ENCODE measurements at regions not wholly inside any gene's neighbourhood (a gene's known extent, or its start where the extent isn't known, plus 50 kb on each side); places are given as distances from the start of the nearest gene placed in this dataset.

GRCh38 chr2:236698016-236698627, 128.5 kb downstream of the ACKR3 start:
- no peak for TF ChIP-seq GATA1 (IDR thresholded peaks at IDR 0.05; ENCODE audit: low read depth, low read length)

GRCh38 chr2:236700703-236701102, 131.1 kb downstream of the ACKR3 start:
- no peak for DNase-seq
- TF ChIP-seq POLR2A (IDR thresholded peaks at IDR 0.05; ENCODE audit: low read length) (no peak), GATA1 (IDR thresholded peaks at IDR 0.05; ENCODE audit: low read depth, low read length) (no peak)

More at GRCh38 chr2:236698016-236698627, 128.5 kb downstream of the ACKR3 start:
- no peak for DNase-seq

GRCh38 chr2:236702657-236703372, 133.2 kb downstream of the ACKR3 start:
- DNase-seq = no peak
- TF ChIP-seq POLR2A (IDR thresholded peaks at IDR 0.05; ENCODE audit: low read length) (no peak), GATA1 (IDR thresholded peaks at IDR 0.05; ENCODE audit: low read depth, low read length) (no peak)

GRCh38 chr2:236703373-236703709, 133.7 kb downstream of the ACKR3 start:
- DNase-seq = no peak
- TF ChIP-seq GATA1 (IDR thresholded peaks at IDR 0.05; ENCODE audit: low read depth, low read length) (no peak), POLR2A (IDR thresholded peaks at IDR 0.05; ENCODE audit: low read length) (no peak)

- no peak for DNase-seq
- TF ChIP-seq POLR2A (IDR thresholded peaks at IDR 0.05; ENCODE audit: low read length) (no peak), GATA1 (IDR thresholded peaks at IDR 0.05; ENCODE audit: low read depth, low read length) (no peak)
Observed at GRCh38 chr2:236703906-236704305, 134.3 kb downstream of the ACKR3 start.

GRCh38 chr2:236704887-236705286, 135.3 kb downstream of the ACKR3 start:
- no peak for DNase-seq
- TF ChIP-seq GATA1 (IDR thresholded peaks at IDR 0.05; ENCODE audit: low read depth, low read length) (no peak), POLR2A (IDR thresholded peaks at IDR 0.05; ENCODE audit: low read length) (no peak)

GRCh38 chr2:236705295-236706105, 135.9 kb downstream of the ACKR3 start:
- TF ChIP-seq POLR2A (IDR thresholded peaks at IDR 0.05; ENCODE audit: low read length) = no peak
- TF ChIP-seq GATA1 (IDR thresholded peaks at IDR 0.05; ENCODE audit: low read depth, low read length) = no peak
- no peak for DNase-seq

GRCh38 chr2:236706288-236706687, 136.7 kb downstream of the ACKR3 start:
- TF ChIP-seq GATA1 (IDR thresholded peaks at IDR 0.05; ENCODE audit: low read depth, low read length) (no peak), POLR2A (IDR thresholded peaks at IDR 0.05; ENCODE audit: low read length) (no peak)
- no peak for DNase-seq

GRCh38 chr2:236706803-236707202, 137.2 kb downstream of the ACKR3 start:
- TF ChIP-seq GATA1 (IDR thresholded peaks at IDR 0.05; ENCODE audit: low read depth, low read length) = no peak
- TF ChIP-seq POLR2A (IDR thresholded peaks at IDR 0.05; ENCODE audit: low read length) = no peak
- no peak for DNase-seq

GRCh38 chr2:236711440-236711839, 141.8 kb downstream of the ACKR3 start:
- TF ChIP-seq GATA1 (IDR thresholded peaks at IDR 0.05; ENCODE audit: low read depth, low read length) = no peak
- no peak for TF ChIP-seq POLR2A (IDR thresholded peaks at IDR 0.05; ENCODE audit: low read length)
- DNase-seq = peak in 1 of 2 experiments; percentile 4

GRCh38 chr2:236712304-236712703, 142.7 kb downstream of the ACKR3 start:
- TF ChIP-seq POLR2A (IDR thresholded peaks at IDR 0.05; ENCODE audit: low read length) = no peak
- TF ChIP-seq GATA1 (IDR thresholded peaks at IDR 0.05; ENCODE audit: low read depth, low read length) = no peak
- DNase-seq = no peak

- TF ChIP-seq GATA1 (IDR thresholded peaks at IDR 0.05; ENCODE audit: low read depth, low read length) (no peak), POLR2A (IDR thresholded peaks at IDR 0.05; ENCODE audit: low read length) (no peak)
- no peak for DNase-seq
Observed at GRCh38 chr2:236712961-236713673, 143.5 kb downstream of the ACKR3 start.

GRCh38 chr2:236714080-236714479, 144.5 kb downstream of the ACKR3 start:
- DNase-seq = no peak
- TF ChIP-seq POLR2A (IDR thresholded peaks at IDR 0.05; ENCODE audit: low read length) = no peak
- TF ChIP-seq GATA1 (IDR thresholded peaks at IDR 0.05; ENCODE audit: low read depth, low read length) = no peak

GRCh38 chr2:236715077-236715476, 145.5 kb downstream of the ACKR3 start:
- DNase-seq = no peak
- TF ChIP-seq GATA1 (IDR thresholded peaks at IDR 0.05; ENCODE audit: low read depth, low read length) (no peak), POLR2A (IDR thresholded peaks at IDR 0.05; ENCODE audit: low read length) (no peak)

All from erythroblast (primary cell).